Chondrocyte (in vitro differentiated cells): ENCODE measurements at regions not wholly inside any gene's neighbourhood (a gene's known extent, or its start where the extent isn't known, plus 50 kb on each side); places are given as distances from the start of the nearest gene placed in this dataset.

Experiments used
- DNase-seq: peaks from one replicate; pipeline ENCODE4 v3.0.0; 2021; ENCODE audit warnings: mixed read lengths, low spot score
- H3K27ac Mint-ChIP-seq: one replicate; pipeline ENCODE4 v1.8.0; 2021; ENCODE audit warnings: mild to moderate bottlenecking, moderate library complexity, mixed read lengths; ENCODE audit not compliant: unreplicated experiment
- H3K27me3 Mint-ChIP-seq: 2 replicates; pipeline ENCODE4 v1.8.0; 2021; ENCODE audit warnings: low read depth, mixed read lengths
- H3K36me3 Mint-ChIP-seq: 2 replicates; pipeline ENCODE4 v1.8.0; 2021; ENCODE audit warnings: low read depth, mixed read lengths
- H3K4me1 Mint-ChIP-seq: 2 replicates; pipeline ENCODE4 v1.8.0; 2021; ENCODE audit warnings: low read depth, mild to moderate bottlenecking, mixed read lengths
- H3K4me3 Mint-ChIP-seq: one replicate; pipeline ENCODE4 v1.8.0; 2021; ENCODE audit warnings: mild to moderate bottlenecking, moderate library complexity, mixed read lengths; ENCODE audit not compliant: unreplicated experiment
- H3K9me3 Mint-ChIP-seq: 2 replicates; pipeline ENCODE4 v1.8.0; 2021; ENCODE audit warnings: low read depth, mixed read lengths
- TF ChIP-seq, protein P1 (sequence below): fragments of 200-600 bp; sonication (generic); IDR thresholded peaks from 2 replicates; pipeline ENCODE4 v1.5.0; 2021; ENCODE audit warnings: antibody characterized with exemption, mild to moderate bottlenecking, moderate library complexity

DNA sequence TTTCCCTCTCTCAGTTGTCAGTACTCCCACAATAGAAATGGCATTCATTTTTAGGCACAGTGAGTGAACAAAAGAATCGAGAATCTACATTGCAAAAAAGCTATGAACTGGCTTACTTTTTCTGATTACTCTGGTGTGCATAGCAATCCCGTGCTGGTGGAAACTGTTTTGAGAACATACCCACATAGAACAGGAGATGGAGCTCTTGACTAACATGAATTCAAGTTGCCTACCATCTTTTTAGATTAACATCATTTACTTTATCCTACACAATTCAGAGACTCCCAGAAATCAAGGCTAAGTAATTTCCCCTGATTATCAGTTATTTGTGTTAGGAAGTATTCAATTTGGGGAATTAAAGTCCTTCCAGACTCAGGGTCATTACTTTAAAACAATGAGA is 326.6 kb downstream of the ARPP21 start:
- Mint-ChIP-seq H3K4me1 (no peaks in the 10 kb centered on the region), H3K27ac (no peak overlapping the region), H3K9me3 (no peaks in the 10 kb centered on the region), H3K36me3 (no peaks in the 10 kb centered on the region), H3K27me3 (peaks cover 41% of the 10 kb centered on the region), H3K4me3 (no peak overlapping the region)
- TF ChIP-seq, protein P1, sequence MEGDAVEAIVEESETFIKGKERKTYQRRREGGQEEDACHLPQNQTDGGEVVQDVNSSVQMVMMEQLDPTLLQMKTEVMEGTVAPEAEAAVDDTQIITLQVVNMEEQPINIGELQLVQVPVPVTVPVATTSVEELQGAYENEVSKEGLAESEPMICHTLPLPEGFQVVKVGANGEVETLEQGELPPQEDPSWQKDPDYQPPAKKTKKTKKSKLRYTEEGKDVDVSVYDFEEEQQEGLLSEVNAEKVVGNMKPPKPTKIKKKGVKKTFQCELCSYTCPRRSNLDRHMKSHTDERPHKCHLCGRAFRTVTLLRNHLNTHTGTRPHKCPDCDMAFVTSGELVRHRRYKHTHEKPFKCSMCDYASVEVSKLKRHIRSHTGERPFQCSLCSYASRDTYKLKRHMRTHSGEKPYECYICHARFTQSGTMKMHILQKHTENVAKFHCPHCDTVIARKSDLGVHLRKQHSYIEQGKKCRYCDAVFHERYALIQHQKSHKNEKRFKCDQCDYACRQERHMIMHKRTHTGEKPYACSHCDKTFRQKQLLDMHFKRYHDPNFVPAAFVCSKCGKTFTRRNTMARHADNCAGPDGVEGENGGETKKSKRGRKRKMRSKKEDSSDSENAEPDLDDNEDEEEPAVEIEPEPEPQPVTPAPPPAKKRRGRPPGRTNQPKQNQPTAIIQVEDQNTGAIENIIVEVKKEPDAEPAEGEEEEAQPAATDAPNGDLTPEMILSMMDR: peak; percentile 83
- DNase-seq: no peak

DNA sequence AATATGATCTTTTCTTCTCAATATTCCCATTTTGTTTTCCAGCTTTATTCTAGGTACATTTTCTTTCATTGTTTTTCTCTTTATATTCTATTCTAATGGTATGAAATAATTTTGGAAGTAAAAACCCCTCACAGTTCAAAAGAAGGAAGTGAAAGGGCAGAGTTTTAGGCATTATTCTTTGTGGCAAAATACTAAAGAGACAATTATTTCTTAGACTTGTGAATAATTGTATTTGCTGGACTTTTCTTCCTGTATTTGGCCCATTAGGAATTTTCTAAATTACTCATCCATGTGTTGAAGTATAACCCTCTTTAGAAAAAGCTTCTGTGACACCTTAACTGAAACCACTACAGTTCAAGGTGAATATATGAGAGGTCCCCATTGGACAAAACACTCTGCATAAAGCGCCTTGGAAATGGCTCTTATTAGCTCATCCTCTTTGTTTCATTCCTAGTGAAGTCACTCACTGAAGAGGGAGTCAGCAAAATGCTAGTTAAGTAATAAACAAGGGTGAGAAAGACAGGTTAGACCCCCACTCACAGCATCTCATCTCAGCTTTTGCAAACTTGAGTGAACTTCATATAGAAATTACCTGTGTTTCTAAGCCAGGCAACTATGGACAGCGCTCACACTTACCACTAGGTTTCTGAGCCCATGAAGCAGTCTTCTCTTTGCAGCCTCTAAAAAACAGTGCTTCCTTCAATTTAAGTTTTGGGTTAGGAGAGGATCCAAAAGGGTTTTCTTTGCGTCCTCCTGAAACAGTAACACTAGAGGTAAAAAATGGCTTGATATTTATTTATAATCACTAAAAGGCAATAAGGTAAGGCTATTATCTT is 327.5 kb downstream of the ARPP21 start:
- no peak for DNase-seq
- no peaks in the 10 kb centered on the region for H3K4me1 Mint-ChIP-seq
- TF ChIP-seq, protein P1: no peak
- H3K27ac Mint-ChIP-seq: no peak overlapping the region
- no peak overlapping the region for H3K4me3 Mint-ChIP-seq
- H3K27me3 Mint-ChIP-seq: peaks cover 43% of the 10 kb centered on the region
- no peaks in the 10 kb centered on the region for H3K36me3 Mint-ChIP-seq
- H3K9me3 Mint-ChIP-seq: no peaks in the 10 kb centered on the region

DNA sequence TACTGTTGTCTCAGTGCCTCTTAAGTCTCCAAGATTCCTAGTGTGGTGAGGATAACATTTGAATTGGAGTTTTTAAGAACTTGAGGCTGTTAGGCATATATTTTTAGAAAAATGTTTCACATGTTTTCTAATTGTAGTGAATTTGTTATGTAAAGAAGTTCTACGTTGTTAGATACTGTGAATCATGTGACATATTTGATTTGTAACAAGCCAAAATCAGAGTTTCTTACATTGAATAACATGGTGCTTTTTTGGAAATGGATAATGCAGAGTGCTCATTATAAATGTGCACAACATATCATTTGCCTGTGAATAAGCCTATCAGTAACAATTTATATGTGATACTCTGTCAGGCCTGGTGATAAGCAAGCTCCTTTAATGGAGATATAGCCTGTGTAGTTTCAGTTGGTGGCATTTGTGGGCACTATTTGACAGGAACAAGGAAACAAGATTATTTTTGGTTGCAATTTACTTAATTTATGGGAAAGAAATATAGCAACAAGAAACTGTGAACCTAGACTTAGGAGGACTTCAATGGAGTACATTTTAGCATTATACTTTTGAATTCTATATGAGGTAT is 328.8 kb downstream of the ARPP21 start:
- Mint-ChIP-seq H3K9me3 (no peaks in the 10 kb centered on the region), H3K4me1 (no peaks in the 10 kb centered on the region), H3K36me3 (no peaks in the 10 kb centered on the region), H3K4me3 (no peak overlapping the region), H3K27ac (no peak overlapping the region), H3K27me3 (peaks cover 42% of the 10 kb centered on the region)
- DNase-seq: no peak
- TF ChIP-seq, protein P1: no peak

DNA sequence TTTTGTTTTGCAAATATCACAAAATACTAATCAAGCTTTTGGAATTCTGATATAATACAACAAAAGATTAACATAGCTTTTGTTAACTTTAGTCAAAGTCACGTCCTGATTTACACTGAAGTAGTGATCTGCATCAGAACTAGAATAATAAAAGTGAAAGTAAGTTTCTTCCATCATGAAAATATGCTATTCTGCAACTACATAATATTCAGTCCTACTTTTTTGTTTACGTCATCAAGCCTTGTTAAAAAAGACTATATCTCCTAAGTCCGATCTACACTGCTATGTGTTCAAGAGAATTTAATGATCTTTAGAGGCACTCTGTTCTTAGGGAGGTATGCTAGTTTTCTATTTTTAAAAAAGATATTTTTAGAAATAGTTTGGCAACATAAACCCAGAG is 330.1 kb downstream of the ARPP21 start:
- H3K9me3 Mint-ChIP-seq: no peaks in the 10 kb centered on the region

DNA sequence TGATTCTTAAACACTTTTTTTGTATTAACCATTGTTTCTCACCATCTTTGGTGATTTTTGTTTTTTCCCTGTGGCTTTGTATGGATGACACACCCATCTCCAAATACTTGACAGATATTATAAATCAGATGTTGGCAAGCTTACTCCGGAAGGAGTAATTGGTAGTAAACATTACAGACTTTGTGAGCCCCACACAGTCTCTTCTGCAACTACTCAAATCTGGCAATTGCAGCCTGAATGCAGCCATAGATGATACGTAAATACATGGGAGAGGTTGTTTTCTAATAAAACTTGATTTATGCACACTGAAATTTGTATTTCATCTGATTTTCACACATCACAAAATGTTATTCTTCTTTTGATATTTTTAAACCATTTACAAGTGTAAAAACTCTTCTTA is 331.5 kb downstream of the ARPP21 start:
- Mint-ChIP-seq H3K4me3 (no peak overlapping the region), H3K36me3 (no peaks in the 10 kb centered on the region), H3K27me3 (peaks cover 39% of the 10 kb centered on the region), H3K4me1 (no peaks in the 10 kb centered on the region), H3K9me3 (no peaks in the 10 kb centered on the region), H3K27ac (no peak overlapping the region)
- TF ChIP-seq, protein P1: no peak
- DNase-seq: no peak

More for the DNA sequence above, 330.1 kb downstream of the ARPP21 start:
- TF ChIP-seq, protein P1: no peak
- Mint-ChIP-seq H3K4me1 (no peaks in the 10 kb centered on the region), H3K27ac (no peak overlapping the region), H3K4me3 (no peak overlapping the region), H3K36me3 (no peaks in the 10 kb centered on the region), H3K27me3 (peaks cover 37% of the 10 kb centered on the region)
- DNase-seq: no peak
